HCT116 (cell line): ENCODE measurements at regions not wholly inside any gene's neighbourhood (a gene's known extent, or its start where the extent isn't known, plus 50 kb on each side); places are given as distances from the start of the nearest gene placed in this dataset.

Experiments used
- ATAC-seq: fragments of 200-7000 bp; cut with Tn5 transposase; 2 replicates; pipeline ENCODE4 v1.9.1; 2020; ENCODE audit warnings: mild to moderate bottlenecking, moderate library complexity
- BruUV-seq: library from RNA; stranded (reverse); fragments of 400-500 nt; replicated peaks from 2 replicates; lab custom pipeline; 2021; lab: Mats Ljungman, UMichigan
- CTCF ChIA-PET: fragments of 300-600 bp; sonication (Branson Sonifier 250); formaldehyde crosslinking; loops from one replicate; lab custom pipeline; 2021; ENCODE audit warnings: antibody characterized with exemption; lab: Charles Lee
- POLR2A ChIA-PET: fragments of 300-600, 350-600 bp; sonication (Branson Sonifier 250); formaldehyde crosslinking; loops from one replicate; lab custom pipeline; 2021; ENCODE audit warnings: antibody characterized with exemption; lab: Charles Lee
- RAD21 ChIA-PET, 2 experiments: fragments of 300-600 bp; sonication (Branson Sonifier 250); formaldehyde crosslinking; loops; one replicate each; lab custom pipeline; 2023; ENCODE audit warnings: low total read pairs in 2 of 2; ENCODE audit not compliant: uncharacterized antibody in 2 of 2, unreplicated experiment in 2 of 2, low non-redundant PET in 1 of 2; lab: Charles Lee
- DNase-seq: peaks from one replicate; pipeline ENCODE4 v3.0.0-alpha.2; 2010; ENCODE audit warnings: low read depth, low spot score
- H2AFZ ChIP-seq: fragments of 200-600 bp; shearing (Covaris generic), sonication (generic); 2 replicates; pipeline ENCODE4 v1.6.1; 2017; ENCODE audit warnings: low read depth, mixed run types, mixed read lengths, antibody characterized with exemption, low read length; ENCODE audit not compliant: poor library complexity, severe bottlenecking
- H3K27ac ChIP-seq: 2 replicates; pipeline ENCODE4 v1.5.1; 2012; ENCODE audit warnings: low read depth, low read length
- H3K27me3 ChIP-seq: fragments of 200-600 bp; sonication (generic); 2 replicates; pipeline ENCODE4 v1.6.1; 2016; ENCODE audit warnings: mixed run types, low read length, mixed read lengths; ENCODE audit not compliant: insufficient read depth
- H3K36me3 ChIP-seq, 2 experiments: fragments of 200-500 bp in 1 of 2; fragments of 200-600 bp in 1 of 2; sonication (Bioruptor generic) in 1 of 2; sonication (generic) in 1 of 2; 2 replicates each; pipeline versions ENCODE4 v1.5.1 to v1.6.1; 2014 to 2016; ENCODE audit warnings: low read length in 2 of 2, inconsistent platforms in 1 of 2, mixed read lengths in 1 of 2, mixed run types in 1 of 2; ENCODE audit not compliant: insufficient read depth in 2 of 2, control insufficient read depth in 1 of 2
- H3K4me1 ChIP-seq, 2 experiments: fragments of 200-600 bp in 1 of 2; sonication (generic) in 1 of 2; 2 replicates each; pipeline versions ENCODE4 v1.5.1 to v1.6.1; 2012 to 2017; ENCODE audit warnings: low read length in 2 of 2, inconsistent platforms in 1 of 2, mild to moderate bottlenecking in 1 of 2, mixed read lengths in 1 of 2, mixed run types in 1 of 2, moderate library complexity in 1 of 2; ENCODE audit not compliant: insufficient read depth in 2 of 2, control insufficient read depth in 1 of 2
- H3K4me2 ChIP-seq: fragments of 200-600 bp; sonication (generic); 2 replicates; pipeline ENCODE4 v1.6.1; 2017; ENCODE audit warnings: mixed run types, low read length, mixed read lengths
- H3K4me3 ChIP-seq, 2 experiments: fragments of 200-600 bp in 1 of 2; sonication (generic) in 1 of 2; replicated peaks in 1 of 2; 2 replicates each; pipeline ENCODE4 v1.5.1; 2011 to 2016; ENCODE audit warnings: low read length in 2 of 2, control low read depth in 1 of 2, low read depth in 1 of 2, mild to moderate bottlenecking in 1 of 2, mixed read lengths in 1 of 2, mixed run types in 1 of 2
- H3K79me2 ChIP-seq: fragments of 200-600 bp; sonication (generic); 2 replicates; pipeline ENCODE4 v1.6.1; 2017; ENCODE audit warnings: mild to moderate bottlenecking, mixed run types, low read length, moderate library complexity, mixed read lengths; ENCODE audit not compliant: insufficient read depth
- H3K9ac ChIP-seq: fragments of 200-600 bp; sonication (generic); 2 replicates; pipeline ENCODE4 v1.6.1; 2016; ENCODE audit warnings: low read length, mixed read lengths
- H3K9me2 ChIP-seq: fragments of 200-600 bp; sonication (generic), shearing (Covaris generic); 2 replicates; pipeline ENCODE4 v1.6.1; 2017; ENCODE audit warnings: mixed run types, mild to moderate bottlenecking, moderate library complexity; ENCODE audit not compliant: insufficient read depth
- H3K9me3 ChIP-seq, 2 experiments: fragments of 200-500 bp in 1 of 2; fragments of 200-600 bp in 1 of 2; sonication (Bioruptor generic) in 1 of 2; sonication (generic) in 1 of 2; 2 replicates each; pipeline ENCODE4 v1.6.1; 2014 to 2017; ENCODE audit warnings: low read length in 2 of 2, mixed read lengths in 2 of 2, inconsistent platforms in 1 of 2, low read depth in 1 of 2, mild to moderate bottlenecking in 1 of 2, mixed run types in 1 of 2, moderate library complexity in 1 of 2; ENCODE audit not compliant: control insufficient read depth in 1 of 2, insufficient read depth in 1 of 2
- H4K20me1 ChIP-seq: fragments of 200-600 bp; sonication (generic), shearing (Covaris generic); 2 replicates; pipeline ENCODE4 v1.6.1; 2017; ENCODE audit warnings: mixed run types, mild to moderate bottlenecking, moderate library complexity; ENCODE audit not compliant: insufficient read depth
- CEBPB ChIP-seq: IDR thresholded peaks from 2 replicates; pipeline ENCODE4 v1.6.1; 2012; ENCODE audit warnings: low read depth
- EGR1 ChIP-seq: IDR thresholded peaks from 2 replicates; pipeline ENCODE4 v1.6.1; 2012; ENCODE audit warnings: low read depth
- EZH2 ChIP-seq: fragments of 200-600 bp; sonication (generic); IDR thresholded peaks from 2 replicates; pipeline ENCODE4 v1.6.1; 2017; ENCODE audit warnings: antibody characterized with exemption, mixed run types
- EZH2phosphoT487 ChIP-seq: fragments of 200-600 bp; IDR thresholded peaks from 2 replicates; pipeline ENCODE4 v1.6.1; 2018; ENCODE audit warnings: antibody characterized with exemption, borderline replicate concordance
- FOSL1 ChIP-seq: IDR thresholded peaks from 2 replicates; pipeline ENCODE4 v1.6.1; 2012; ENCODE audit warnings: low read depth
- JUND ChIP-seq: IDR thresholded peaks from 2 replicates; pipeline ENCODE4 v1.6.1; 2012
- POLR2A ChIP-seq: IDR thresholded peaks from 2 replicates; pipeline ENCODE4 v1.7.0; 2011; ENCODE audit warnings: borderline replicate concordance; ENCODE audit not compliant: insufficient read depth, insufficient read length; ENCODE audit errors: extremely low read depth
- POLR2AphosphoS5 ChIP-seq: IDR thresholded peaks from 2 replicates; pipeline ENCODE4 v1.6.1; 2011; ENCODE audit warnings: mild to moderate bottlenecking, low read depth, low read length, moderate library complexity
- RAD21 ChIP-seq: IDR thresholded peaks from 2 replicates; pipeline ENCODE4 v1.6.1; 2012; ENCODE audit warnings: low read depth, mild to moderate bottlenecking
- SRF ChIP-seq: IDR thresholded peaks from 2 replicates; pipeline ENCODE4 v1.6.1; 2012; ENCODE audit warnings: low read depth
- TCF7L2 ChIP-seq: IDR thresholded peaks from 2 replicates; pipeline ENCODE4 v1.7.0; 2011; ENCODE audit warnings: borderline replicate concordance, inconsistent platforms; ENCODE audit not compliant: insufficient read depth, insufficient read length; ENCODE audit errors: extremely low read depth
- YY1 ChIP-seq: IDR thresholded peaks from 2 replicates; pipeline ENCODE4 v1.6.1; 2011; ENCODE audit warnings: low read length, low read depth, moderate library complexity, mild to moderate bottlenecking; ENCODE audit not compliant: insufficient replicate concordance; ENCODE audit errors: extremely low read depth
- ZFX ChIP-seq: fragments of 450-650 bp; IDR thresholded peaks from 2 replicates; pipeline ENCODE4 v1.6.1; 2017
- ZNF274 ChIP-seq: fragments of 200-500 bp; sonication (Bioruptor generic); IDR thresholded peaks from 2 replicates; pipeline ENCODE4 v1.6.1; 2014; ENCODE audit warnings: mild to moderate bottlenecking, low read depth, low read length, inconsistent platforms
- intact Hi-C: fragments of 100-400 bp; cut with micrococcal nuclease; formaldehyde crosslinking; loops from 2 replicates; pipeline ENCODE4 v1.10.0; 2022
- TF ChIP-seq, protein P1 (sequence below): IDR thresholded peaks from 2 replicates; pipeline ENCODE4 v1.6.1; 2012; ENCODE audit warnings: low read depth
- TF ChIP-seq, protein P2 (sequence below): IDR thresholded peaks from 2 replicates; pipeline ENCODE4 v1.6.1; 2011; ENCODE audit warnings: mild to moderate bottlenecking, low read length, moderate library complexity; ENCODE audit not compliant: insufficient replicate concordance; ENCODE audit errors: extremely low read depth
- TF ChIP-seq, protein P3 (sequence below): IDR thresholded peaks from 2 replicates; pipeline ENCODE4 v1.6.1; 2012
- TF ChIP-seq, protein P4 (sequence below): IDR thresholded peaks from 2 replicates; pipeline ENCODE4 v1.6.1; 2012
- TF ChIP-seq, protein P5 (sequence below), 3 experiments: fragments of 200-600 bp in 1 of 3; sonication (generic) in 1 of 3; IDR thresholded peaks in 2 of 3; conservative IDR thresholded peaks in 1 of 3; 2 replicates each; pipeline ENCODE4 v1.5.1; 2012 to 2017; ENCODE audit warnings: low read depth in 2 of 3, low read length in 2 of 3, antibody characterized with exemption in 1 of 3, borderline replicate concordance in 1 of 3, control low read depth in 1 of 3, mild to moderate bottlenecking in 1 of 3, mixed read lengths in 1 of 3, mixed run types in 1 of 3, moderate library complexity in 1 of 3; ENCODE audit not compliant: insufficient read depth in 1 of 3

DNA sequence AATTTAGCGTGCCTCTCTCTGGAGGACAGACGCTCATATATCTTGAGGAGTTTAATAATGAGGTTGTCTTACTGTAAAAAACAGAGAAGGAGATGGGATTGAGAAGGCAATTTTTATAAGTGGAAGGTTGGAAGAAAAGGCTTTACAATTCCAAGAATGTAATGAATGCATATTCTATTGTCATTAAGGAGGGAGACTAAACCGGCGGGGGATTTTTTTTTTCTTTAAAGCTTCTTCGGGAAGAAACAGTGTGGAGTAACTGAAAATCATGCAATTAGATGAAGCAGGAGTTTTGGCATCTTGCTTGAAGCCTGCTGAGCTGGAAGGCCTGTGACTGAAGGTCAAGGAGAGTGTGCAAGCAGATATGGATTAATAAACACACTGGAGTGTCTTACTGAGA, 124.4 kb downstream of the HRH4 start:
- H3K9me2 ChIP-seq: no peaks in the 10 kb centered on the region
- RAD21 ChIA-PET: no interaction called here
- DNase-seq: no peak
- BruUV-seq: no TSS peak
- no peaks in the 10 kb centered on the region for H3K9me3 ChIP-seq
- H3K4me3 ChIP-seq: no peak overlapping the region
- POLR2A ChIA-PET: no interaction called here
- TF ChIP-seq FOSL1 (no peak), POLR2AphosphoS5 (no peak), CEBPB (no peak), POLR2A (no peak), EZH2 (no peak), TCF7L2 (no peak), EZH2phosphoT487 (no peak), RAD21 (no peak), JUND (no peak), ZFX (no peak), ZNF274 (no peak), YY1 (no peak), EGR1 (no peak), SRF (no peak)
- TF ChIP-seq, protein P1, sequence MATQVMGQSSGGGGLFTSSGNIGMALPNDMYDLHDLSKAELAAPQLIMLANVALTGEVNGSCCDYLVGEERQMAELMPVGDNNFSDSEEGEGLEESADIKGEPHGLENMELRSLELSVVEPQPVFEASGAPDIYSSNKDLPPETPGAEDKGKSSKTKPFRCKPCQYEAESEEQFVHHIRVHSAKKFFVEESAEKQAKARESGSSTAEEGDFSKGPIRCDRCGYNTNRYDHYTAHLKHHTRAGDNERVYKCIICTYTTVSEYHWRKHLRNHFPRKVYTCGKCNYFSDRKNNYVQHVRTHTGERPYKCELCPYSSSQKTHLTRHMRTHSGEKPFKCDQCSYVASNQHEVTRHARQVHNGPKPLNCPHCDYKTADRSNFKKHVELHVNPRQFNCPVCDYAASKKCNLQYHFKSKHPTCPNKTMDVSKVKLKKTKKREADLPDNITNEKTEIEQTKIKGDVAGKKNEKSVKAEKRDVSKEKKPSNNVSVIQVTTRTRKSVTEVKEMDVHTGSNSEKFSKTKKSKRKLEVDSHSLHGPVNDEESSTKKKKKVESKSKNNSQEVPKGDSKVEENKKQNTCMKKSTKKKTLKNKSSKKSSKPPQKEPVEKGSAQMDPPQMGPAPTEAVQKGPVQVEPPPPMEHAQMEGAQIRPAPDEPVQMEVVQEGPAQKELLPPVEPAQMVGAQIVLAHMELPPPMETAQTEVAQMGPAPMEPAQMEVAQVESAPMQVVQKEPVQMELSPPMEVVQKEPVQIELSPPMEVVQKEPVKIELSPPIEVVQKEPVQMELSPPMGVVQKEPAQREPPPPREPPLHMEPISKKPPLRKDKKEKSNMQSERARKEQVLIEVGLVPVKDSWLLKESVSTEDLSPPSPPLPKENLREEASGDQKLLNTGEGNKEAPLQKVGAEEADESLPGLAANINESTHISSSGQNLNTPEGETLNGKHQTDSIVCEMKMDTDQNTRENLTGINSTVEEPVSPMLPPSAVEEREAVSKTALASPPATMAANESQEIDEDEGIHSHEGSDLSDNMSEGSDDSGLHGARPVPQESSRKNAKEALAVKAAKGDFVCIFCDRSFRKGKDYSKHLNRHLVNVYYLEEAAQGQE: no peak
- TF ChIP-seq, protein P2, sequence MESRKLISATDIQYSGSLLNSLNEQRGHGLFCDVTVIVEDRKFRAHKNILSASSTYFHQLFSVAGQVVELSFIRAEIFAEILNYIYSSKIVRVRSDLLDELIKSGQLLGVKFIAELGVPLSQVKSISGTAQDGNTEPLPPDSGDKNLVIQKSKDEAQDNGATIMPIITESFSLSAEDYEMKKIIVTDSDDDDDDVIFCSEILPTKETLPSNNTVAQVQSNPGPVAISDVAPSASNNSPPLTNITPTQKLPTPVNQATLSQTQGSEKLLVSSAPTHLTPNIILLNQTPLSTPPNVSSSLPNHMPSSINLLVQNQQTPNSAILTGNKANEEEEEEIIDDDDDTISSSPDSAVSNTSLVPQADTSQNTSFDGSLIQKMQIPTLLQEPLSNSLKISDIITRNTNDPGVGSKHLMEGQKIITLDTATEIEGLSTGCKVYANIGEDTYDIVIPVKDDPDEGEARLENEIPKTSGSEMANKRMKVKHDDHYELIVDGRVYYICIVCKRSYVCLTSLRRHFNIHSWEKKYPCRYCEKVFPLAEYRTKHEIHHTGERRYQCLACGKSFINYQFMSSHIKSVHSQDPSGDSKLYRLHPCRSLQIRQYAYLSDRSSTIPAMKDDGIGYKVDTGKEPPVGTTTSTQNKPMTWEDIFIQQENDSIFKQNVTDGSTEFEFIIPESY: no peak
- TF ChIP-seq, protein P3, sequence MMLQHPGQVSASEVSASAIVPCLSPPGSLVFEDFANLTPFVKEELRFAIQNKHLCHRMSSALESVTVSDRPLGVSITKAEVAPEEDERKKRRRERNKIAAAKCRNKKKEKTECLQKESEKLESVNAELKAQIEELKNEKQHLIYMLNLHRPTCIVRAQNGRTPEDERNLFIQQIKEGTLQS: no peak
- TF ChIP-seq, protein P4, sequence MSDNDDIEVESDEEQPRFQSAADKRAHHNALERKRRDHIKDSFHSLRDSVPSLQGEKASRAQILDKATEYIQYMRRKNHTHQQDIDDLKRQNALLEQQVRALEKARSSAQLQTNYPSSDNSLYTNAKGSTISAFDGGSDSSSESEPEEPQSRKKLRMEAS: no peak
- TF ChIP-seq, protein P5, sequence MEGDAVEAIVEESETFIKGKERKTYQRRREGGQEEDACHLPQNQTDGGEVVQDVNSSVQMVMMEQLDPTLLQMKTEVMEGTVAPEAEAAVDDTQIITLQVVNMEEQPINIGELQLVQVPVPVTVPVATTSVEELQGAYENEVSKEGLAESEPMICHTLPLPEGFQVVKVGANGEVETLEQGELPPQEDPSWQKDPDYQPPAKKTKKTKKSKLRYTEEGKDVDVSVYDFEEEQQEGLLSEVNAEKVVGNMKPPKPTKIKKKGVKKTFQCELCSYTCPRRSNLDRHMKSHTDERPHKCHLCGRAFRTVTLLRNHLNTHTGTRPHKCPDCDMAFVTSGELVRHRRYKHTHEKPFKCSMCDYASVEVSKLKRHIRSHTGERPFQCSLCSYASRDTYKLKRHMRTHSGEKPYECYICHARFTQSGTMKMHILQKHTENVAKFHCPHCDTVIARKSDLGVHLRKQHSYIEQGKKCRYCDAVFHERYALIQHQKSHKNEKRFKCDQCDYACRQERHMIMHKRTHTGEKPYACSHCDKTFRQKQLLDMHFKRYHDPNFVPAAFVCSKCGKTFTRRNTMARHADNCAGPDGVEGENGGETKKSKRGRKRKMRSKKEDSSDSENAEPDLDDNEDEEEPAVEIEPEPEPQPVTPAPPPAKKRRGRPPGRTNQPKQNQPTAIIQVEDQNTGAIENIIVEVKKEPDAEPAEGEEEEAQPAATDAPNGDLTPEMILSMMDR (IDR thresholded peaks at IDR 0.05 in 2 of 3, conservative IDR thresholded peaks at IDR 0.05 in 1 of 3; ENCODE audit: borderline replicate concordance in 1 of 3, insufficient read depth in 1 of 3, low read depth in 2 of 3, low read length in 2 of 3): no peak
- no peaks in the 10 kb centered on the region for H3K36me3 ChIP-seq
- no peak for ATAC-seq
- H3K27ac ChIP-seq: no peak overlapping the region
- H3K9ac ChIP-seq: no peak overlapping the region
- intact Hi-C loops: loop anchor here (5.0 kb wide), 1 partner anchor 213 kb away; no protein-coding TSS in a partner anchor
- H3K4me2 ChIP-seq: no peak overlapping the region
- H4K20me1 ChIP-seq: no peaks in the 10 kb centered on the region
- CTCF ChIA-PET: no interaction called here
- no peaks in the 10 kb centered on the region for H3K4me1 ChIP-seq
- peaks cover 34% of the 10 kb centered on the region for H3K27me3 ChIP-seq
- H3K79me2 ChIP-seq: no peaks in the 10 kb centered on the region
- H2AFZ ChIP-seq: no peak overlapping the region
